Kidney capillary endothelial cell (primary cell): ENCODE measurements at regions not wholly inside any gene's neighbourhood (a gene's known extent, or its start where the extent isn't known, plus 50 kb on each side); places are given as distances from the start of the nearest gene placed in this dataset.
"Not testable (repeated sequence)": the region's sequence is repeated elsewhere in the genome, so short reads cannot be mapped to it uniquely, and the experiment has no call there.

Experiments used
- DNase-seq: peaks from one replicate; pipeline ENCODE4 v3.0.0-alpha.2; 2018; ENCODE audit warnings: low spot score

DNA sequence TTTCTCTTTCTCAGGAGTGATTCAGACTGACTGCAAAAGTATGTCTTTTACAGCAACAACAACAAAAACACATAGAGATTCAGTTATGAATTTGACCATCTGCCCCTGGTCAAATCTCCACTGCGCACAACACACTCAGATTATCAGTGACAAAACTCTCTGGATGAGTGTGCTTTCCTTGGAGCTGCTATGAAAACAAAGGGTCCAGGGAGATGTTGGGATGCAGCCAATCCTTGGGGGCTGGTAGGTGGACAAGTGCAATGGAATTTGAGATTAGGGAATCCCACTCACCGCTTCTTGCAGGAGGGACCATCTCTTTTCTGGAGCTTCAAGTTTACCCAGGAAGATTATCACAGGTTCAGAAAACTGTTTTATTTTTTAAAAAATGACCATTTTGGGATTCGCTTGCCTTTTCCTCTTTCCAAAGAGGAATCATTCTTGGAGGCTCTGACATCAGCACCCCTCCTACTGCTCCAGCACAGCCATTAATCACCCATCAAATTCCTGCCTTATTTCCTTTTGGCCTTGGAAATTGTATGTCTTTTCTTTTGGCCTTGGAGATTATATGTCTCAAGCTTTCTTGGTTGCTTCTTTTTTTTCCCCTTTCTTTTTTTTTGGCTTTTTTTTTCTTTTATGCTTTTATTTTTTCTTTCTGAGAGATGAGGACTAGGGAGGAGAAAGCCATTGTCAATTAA is 311.8 kb downstream of the TSHZ3 start:
- no peak for DNase-seq

DNA sequence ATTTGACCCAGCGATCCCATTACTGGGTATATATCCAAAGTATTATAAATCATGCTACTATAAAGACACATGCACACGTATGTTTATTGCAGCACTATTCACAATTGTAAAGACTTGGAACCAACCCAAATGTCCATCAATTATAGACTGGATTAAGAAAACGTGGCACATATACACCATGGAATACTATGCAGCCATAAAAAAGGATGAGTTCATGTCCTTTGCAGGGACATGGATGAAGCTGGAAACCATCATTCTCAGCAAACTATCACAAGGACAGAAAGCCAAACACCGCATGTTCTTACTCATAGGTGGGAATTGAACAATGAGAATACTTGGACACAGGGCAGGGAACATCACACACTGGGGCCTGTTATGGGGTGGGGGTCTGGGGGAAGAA is 317.8 kb downstream of the TSHZ3 start:
- not testable (repeated sequence) for DNase-seq

DNA sequence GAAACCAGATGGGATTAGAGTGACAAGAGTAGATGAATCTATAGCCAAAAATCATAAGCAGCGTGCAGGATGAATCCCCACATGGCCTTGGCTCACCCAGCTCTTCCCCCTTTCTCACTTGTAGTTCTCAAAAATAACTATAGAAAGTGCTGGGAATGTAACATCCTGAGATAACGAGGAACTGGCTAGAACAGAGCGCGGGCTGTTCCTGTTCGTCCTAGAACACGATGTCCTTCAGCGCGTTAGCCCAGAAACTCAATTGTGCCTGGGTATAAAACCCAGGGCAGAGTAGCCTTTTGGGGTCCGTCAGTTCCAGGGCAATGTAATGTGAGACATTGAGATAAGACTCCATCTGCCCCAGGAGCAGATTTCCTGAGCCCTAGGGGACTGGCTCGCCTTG is 326.2 kb downstream of the TSHZ3 start:
- DNase-seq = no peak

DNA sequence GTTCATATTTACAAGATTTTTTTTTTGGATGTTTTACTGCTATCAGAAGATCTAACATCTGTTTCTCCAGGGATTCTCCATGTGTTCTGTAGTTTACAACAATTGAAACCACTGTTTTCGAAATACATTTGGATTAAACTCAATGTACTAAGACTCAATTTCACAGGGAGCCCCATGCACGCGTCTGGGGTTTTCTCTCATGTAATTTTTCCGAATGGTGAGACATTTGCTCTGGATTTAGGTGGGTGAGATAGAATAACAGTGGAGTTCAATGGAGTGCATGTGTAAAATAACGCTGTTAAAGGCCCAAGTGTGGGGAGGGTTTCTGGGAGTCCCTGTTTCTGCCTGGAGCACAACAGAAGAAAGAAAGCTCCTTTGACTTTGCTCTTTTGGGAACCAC is 330.3 kb downstream of the TSHZ3 start:
- DNase-seq = no peak

DNA sequence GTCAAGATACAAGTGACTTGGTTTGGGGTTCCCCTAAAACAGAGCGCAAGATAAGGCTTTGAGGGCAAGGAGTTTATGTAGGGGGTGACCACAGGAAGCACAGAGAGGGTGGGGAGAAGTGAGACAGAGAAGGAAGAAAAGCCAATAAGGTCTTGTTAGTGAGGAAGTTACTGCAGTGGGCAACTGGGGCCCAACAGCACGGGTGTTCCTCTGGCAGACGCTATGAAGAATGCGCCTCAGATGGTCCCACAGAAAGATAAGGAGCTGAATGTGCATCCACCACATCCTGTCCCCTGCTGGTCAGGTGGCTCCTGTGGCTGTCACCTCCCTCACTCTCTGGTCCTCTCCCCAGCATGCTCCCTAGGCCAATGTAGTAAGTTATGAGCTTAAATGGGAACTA is 333.5 kb downstream of the TSHZ3 start:
- no peak for DNase-seq

DNA sequence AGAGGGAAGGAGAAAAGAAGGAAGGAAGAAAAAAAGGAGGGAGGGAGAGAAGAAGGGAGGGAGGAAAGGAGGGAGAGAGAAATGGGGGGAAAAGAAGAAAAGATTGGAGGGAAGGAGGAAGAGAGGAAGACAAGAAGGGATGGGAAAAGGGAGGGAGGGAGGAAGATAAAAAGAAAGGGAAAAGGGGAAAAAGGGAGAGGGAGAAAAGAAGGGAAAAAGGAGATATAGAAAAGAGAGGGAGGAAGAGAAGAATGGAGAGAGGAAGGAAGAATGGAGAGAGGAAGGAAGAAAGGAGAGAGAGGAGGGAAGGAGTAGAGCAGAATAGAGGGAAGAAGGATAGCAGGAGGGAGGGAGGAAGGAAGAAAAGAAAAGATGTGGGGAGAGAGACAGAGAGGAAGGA is 334.6 kb downstream of the TSHZ3 start:
- DNase-seq = no peak

DNA sequence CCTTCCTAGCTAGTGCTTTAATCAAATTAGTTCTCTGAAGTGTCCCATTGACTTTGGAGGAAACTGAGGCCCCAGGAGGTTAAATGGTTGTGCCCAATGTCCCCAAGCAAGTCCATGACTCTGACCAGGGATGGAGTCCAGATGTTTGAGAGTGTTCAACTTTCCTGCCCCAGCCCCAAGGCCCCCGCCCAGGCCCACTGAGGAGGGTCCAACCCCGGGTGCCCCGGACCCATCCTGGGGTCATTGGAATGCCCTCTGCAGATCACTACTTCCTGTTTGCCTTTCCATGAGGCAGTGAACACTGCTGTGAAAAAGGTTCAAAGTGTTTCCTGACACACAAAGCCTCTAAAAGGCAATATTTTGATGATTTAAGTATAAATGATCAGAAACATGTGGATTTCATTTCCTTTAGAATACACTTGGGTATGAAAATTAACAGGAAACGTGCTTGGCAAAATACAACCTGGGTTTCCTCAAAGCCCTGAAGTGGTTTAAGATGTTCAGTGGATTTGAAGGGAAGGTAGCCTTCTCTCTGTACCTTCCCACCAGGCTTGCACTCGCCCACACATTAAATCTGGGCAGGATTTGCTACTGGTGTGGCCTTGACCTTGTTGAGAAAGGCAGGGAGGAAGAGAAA is 335.7 kb downstream of the TSHZ3 start:
- DNase-seq = no peak

DNA sequence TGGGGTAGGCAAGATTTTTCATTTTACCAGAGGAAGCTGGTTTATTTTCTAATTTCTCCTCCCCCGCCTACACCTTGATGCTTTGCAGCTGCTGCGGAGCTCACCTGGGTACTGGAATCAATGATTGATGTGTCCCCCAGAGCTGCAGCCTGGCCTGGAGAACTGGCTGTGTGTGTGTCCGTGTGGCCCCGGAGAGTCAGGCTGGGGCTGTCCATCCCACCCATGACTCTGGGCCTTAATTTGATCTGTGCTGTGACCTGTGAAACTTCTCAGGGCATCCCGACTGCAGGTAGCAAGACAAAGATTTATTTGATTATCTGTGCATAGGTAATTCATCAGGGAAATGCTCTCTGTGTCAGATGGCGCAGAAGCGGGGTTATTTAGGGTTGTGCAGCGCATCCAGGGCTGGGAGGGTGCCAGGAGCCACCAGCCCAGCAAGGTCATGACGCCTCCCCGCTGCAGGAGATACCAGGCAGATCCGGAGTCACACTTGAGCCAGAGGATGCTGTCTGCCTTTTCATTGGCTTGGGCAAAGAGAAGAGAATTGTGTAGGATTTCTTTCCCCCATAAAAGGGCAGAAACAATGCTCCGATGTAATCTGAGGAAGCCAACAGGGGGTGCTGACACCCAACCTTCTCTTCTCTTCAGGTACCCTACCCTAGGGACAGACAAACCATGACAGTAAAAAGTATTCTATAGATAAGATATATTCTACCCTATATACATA is 346.6 kb downstream of the TSHZ3 start:
- no peak for DNase-seq

DNA sequence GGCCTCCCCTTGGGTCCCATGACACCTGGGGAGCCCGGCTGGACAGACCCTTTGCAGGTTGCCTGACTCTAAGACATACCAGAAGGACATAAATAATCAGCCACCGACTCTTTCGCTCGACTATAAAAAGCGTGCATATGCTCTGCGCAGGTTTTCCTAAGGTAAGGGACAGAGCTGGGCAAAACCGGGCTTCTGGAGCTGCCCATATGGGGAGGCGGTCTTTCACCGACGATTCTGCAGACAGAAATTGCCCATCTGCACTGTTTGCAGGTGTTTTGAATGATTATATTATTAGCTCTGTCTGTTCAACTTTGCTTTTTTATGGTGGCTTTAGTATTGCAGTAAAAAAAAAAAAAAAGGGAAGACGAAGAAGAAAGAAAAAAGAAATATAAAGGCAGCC is 347.2 kb downstream of the TSHZ3 start:
- DNase-seq = no peak

DNA sequence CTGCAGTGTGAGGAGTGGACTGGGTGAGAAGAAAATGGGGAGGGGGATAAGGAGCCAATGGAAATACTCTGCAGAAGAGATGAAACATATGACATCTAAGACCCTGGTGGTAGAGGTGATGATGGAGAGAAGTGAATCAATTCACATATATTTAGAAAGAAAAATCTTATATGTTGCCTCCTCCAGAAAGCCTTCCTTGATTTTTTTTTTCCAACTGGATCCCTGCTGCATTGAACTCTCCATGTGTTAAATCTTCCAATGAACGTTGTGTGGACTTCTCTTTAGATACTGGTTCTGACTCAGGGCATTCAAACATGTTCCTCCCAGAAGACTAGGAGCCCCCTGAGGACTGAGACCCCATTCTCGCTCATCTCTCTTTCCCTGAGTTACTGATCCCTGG is 348.3 kb downstream of the TSHZ3 start:
- no peak for DNase-seq

DNA sequence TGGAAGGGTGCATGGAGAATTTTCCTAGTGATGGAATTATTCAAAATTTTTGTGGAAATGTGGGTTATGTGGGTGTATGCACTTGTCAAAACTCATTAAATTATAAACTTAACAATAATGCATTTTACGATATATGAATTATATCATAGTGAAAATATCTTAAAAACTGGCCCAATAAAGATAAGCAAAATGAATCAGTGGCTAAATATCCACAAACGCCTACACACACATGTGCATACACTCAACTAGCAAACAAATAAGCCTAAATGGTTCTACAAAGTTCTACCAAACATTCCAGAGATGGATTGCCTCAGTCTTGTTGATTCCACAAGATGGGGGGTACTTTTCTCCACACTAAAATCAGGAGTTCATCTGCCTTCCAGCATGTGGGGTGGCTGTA is 349.5 kb downstream of the TSHZ3 start:
- no peak for DNase-seq

DNA sequence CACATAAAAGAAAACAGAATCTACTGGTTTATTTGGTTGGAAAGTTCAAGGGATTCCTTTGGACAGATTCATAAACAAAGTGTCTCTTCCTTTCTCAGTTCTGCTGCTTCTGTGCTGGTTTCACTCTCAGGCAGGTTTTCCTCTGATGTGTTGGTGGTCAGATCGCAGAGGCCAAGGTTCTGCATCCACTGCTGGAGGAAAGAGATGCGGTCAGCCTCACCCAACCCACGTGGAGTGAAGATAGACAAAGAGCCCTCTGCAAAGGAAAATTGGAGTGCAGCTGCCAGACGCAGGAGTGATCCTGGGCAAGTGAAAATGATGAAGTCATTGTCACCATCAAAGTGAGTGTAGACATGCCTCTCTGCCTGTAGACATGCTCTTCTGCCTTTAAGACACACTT is 352.0 kb downstream of the TSHZ3 start:
- DNase-seq = no peak

DNA sequence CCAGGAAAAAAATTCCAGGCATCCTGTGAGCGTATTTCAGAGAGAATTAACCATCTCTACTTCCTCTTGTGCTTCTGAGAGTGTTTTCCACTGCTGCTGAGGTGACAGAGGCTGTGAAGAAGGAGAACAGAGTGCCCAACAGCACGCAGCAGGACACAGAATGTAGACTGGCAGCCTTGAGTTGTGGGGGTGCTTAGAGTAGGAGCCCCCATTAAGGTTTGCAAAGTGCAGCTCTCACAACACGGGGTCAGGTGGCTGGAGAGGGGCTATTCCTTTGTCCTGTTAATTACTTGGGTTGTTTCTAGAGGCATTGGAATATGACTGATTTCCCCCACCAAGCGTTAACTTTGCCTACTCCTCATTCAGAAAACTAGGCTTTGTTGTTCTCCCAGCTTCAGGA is 370.6 kb downstream of the TSHZ3 start:
- no peak for DNase-seq

DNA sequence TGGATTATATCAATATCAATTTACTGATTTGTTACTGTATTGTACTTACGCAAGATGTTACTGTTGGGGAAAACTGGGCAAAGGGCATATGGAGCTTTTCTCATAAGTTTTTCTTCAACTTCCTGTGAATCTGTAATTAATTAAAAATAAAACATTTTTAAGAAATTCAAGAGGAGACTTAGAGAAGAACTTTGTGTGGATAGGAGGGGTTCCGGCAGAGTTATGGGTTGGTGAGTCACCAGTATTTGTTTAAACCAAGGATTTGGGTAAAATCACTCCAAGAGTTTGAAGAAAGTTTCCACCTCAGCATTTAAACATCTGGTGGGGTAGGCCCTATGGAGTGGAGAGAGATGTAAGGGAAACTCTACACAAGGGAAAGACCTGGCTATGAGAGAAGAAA is 379.6 kb downstream of the TSHZ3 start:
- no peak for DNase-seq

DNA sequence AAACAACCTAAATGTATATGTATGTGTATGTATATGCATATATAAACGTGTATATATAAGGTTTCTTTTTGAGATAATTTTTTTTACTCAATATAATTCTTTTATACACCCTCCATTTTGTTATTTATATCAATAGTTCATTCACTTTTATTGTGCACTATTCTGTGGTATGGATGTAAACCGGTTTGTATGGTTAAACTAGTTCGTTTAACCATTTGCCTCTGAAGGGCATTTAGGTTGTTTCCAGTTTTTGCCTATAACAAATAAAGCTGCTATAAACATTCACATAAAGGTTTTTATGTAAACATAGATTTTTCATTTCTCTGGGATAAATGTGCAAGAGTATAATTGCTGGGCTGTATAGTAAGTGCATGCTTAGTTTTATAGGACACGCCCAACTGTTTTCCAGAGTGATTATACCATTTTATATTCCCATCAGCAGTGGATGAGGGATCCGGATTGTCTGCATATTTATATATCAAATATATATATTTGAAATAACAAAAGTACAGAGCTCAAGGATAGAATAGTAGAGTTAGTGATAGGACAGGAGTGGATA is 380.3 kb downstream of the TSHZ3 start:
- no peak for DNase-seq

DNA sequence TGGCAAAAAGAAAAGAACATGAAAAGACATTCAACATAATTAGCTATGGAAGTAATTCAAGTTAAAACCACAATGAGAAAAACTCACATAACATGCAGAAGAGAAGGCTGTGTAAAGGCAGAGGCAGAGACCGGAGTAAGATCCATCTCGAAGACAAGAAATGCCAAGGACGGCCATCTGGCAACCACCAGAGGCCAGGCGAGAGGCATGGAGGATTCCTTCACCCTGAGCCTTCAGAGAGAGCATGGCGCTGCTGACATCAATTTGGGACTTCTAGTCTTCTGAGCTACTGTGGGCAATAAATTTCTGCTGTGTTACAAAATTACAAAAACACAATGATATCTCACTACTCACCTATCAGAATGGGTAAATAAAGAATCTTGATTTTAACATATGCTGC is 381.0 kb downstream of the TSHZ3 start:
- no peak for DNase-seq

DNA sequence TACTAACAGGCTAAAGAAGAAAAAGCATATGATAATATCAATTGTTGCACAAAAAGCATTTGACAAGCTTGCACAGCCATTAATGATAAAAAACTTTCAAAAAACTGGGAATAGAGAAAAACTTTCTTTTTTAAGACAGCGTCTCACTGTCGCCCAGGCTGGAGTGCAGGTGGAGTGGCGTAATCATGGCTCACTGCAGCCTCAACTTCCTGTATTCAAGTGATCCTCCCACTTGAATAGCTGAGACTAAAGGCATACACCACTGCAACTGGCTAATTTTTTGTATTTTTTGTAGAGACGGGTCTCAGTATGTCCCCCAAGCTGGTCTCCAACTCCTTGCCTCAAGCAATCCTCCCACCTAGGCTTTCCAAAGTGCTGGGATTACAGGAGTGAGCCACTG is 382.8 kb downstream of the TSHZ3 start:
- DNase-seq = no peak

DNA sequence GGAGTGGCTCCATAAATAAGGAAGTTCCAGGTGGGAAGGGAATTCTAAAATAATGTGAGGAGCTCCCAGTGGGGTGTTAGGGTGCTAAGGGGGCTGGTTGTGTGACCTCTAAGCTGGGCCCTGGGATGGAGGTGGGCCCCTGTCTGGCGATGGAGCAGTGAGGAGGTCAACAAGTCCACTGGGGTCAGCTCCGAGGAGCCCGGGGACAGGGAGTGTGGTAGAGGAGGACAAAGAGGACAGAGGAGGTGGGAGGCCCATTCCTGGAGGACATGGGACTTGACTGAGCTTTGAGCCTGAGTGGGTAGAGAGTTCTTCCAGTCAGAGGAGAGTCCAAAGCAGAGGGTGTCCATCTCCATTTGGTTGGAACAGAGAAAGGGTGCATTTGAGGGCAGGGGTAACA is 390.2 kb downstream of the TSHZ3 start:
- DNase-seq = no peak

DNA sequence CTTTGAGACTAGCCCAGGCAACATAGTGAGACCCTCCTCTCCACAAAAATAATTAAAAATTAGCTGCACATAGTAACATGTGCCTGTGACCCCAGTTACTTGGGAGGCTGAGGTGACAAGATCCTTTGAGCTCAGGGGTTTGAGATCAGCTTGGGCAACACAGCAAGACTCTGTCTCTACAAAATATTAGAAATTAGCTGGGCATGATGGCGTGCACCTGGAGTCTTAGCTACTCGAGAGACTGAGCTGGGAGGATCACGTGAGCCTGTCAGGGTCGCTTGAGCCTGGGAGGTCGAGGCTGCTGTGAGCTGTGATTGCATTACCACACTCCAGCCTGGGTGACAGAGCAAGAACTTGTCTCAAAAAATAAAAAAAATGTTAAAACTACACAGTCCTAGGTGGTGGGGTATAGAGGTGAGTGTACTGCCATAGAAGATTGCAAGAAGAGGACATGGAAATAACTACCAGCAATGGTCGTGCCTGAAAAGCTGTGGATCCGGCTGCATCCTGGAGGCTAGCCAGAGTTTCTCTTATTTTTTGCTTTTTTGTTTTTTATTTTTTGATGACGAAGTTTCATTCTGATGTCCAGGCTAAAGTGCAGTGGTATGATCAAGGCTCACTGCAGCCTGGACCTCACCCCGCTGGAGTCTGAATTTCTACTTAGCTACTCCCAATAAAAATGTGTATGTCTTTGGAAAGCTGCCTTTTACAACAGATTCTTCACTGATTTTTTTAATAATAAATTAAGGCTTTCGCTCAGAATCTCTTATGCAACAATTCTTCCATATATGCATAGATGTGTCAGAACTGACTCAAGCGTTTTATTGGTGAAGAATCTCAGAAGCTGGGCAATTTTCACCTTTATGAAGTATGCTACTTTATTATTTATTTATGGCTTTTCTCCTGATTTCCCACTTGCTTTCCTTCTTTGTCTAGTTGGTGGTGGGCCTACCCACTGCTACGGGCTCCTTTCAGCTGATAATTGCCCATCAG is 393.8 kb downstream of the TSHZ3 start:
- no peak for DNase-seq

DNA sequence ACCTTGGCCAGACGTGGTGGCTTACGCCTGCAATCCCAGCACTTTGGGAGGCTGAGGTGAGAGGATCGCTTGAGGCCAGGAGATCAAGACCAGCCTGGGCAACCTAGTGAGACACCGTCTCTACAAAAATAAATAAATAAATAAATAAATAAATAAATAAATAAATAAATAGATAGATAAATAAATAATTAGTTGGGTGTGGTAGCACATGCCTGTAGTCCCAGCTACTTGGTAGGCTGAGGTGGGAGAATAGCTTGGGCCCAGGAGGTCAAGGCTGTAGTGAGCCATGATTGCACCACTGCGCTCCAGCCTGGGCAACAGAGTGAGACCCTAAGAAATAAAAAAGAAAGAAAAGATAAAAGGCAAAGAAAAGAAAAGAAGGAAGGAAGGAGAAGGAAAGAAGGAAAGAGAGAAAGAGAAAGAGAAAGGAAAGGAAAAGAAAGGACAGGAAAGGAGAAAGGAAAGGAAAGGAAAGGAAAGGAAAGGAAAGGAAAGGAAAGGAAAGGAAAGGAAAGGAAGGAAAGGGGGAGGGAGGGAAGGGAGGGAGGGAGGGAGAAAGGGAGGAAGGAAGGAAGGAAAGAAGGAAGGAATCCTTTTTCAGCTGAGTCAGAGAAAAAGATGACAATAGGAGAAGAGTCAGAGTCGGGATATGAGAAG is 404.8 kb downstream of the TSHZ3 start:
- not testable (repeated sequence) for DNase-seq

DNA sequence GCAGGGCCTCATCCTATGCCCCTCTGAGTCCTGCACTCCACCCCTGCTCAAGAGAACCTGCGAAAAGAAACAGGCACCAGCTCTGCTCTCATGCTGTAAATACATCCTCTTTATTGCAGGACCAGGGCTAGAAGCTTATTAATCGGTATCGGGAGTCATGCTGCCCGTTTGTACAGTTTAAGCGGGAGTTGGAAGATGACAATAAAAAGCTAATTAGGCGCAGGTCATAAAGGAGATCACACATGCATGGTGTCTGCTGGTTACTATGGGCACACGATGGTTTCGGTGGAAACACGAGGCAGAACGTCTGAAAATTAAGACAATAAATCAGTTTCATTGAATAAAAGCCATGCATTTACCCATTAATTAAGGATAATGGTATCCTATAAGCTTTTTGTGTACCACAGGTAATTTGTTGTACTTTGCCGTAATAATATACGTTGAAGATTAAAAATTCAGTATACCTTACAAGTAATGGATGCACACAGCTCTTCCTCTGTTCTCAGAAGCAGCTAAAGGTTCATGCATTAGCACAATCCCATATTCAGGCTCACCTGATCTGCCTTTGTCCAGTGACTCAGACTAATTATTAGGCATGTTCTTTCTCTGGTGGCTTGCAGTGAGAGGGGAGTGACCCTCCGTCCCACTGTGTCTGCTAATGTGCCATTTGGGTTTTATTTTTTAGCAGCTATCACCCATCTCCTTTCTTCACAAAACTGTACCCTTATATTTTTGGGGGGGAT is 406.0 kb downstream of the TSHZ3 start:
- no peak for DNase-seq
